NCI-H187 treated with DMSO at 0.1 percent for 48 hours (cell line): ENCODE measurements at regions not wholly inside any gene's neighbourhood (a gene's known extent, or its start where the extent isn't known, plus 50 kb on each side); places are given as distances from the start of the nearest gene placed in this dataset.
"Not testable (repeated sequence)": the region's sequence is repeated elsewhere in the genome, so short reads cannot be mapped to it uniquely, and the experiment has no call there.

Experiments used
- DNase-seq: peaks from one replicate; lab custom pipeline; 2025; lab: John Stamatoyannopoulos, UW

- DNase-seq: no peak
Measured at GRCh38 chr14:89743828-89744227, 210.7 kb downstream of the EFCAB11 start.

DNA sequence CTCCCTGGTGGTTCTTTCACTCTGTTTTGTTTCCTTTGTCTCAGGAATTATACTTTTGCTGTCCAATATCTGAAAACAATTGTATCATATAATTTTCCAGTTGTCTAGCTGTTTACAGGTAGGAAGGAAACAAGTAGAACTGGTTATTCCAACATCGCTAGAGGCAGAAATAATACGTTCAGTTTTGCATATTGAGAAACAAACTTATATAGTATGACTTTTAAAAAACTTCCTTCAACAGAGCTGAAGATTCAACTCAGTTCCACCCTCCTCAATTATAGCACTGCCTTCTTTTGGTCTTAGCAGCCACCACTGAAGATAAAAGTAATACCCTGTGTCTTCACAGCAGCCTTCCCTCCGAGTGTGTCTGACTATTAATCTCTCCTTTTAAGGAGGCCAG is 214.3 kb downstream of the EFCAB11 start:
- no peak for DNase-seq

- no peak for DNase-seq
Measured at GRCh38 chr14:89736881-89737280, 217.6 kb downstream of the EFCAB11 start.

GRCh38 chr14:89731396-89731933 is 223.1 kb downstream of the EFCAB11 start:
- no peak for DNase-seq

DNA sequence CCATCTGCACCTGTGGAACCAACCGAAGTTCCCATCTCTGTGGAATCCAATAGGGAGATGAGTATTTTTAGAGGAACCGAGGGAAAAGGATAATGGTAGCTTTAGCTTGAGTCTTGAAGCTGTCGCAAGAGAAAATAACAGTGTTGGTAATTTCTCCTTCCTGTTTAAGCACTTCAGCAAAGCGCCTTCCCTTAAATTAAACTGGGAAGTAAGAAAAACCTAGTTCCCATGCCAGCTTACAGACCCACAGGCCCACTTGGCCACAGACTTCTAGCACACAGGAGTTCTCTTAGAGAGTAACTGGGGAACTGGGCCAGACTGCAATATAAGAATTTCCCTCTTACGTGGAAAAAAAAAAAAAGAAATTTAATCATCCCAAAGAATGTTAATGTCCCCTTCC is 223.8 kb downstream of the EFCAB11 start:
- DNase-seq: no peak

- DNase-seq: no peak
Measured at GRCh38 chr14:89728964-89729363, 225.6 kb downstream of the EFCAB11 start.

DNA sequence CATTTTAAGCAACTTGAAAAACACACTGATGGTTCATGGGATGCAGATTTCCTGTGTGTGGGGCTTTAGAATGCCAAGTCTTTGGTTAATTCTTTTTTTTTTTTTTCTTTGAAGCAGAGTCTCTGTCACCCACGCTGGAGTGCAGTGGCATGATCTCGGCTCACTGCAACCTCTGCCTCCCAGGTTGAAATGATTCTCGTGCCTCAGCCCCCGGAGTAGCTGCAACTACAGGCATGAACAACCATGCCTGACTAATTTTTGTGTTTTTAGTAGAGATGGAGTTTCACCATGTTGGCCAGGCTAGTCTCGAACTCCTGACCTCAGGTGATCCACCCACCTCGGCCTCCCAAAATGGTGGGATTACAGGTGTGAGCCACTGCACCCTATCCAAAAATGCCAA is 228.3 kb downstream of the EFCAB11 start:
- not testable (repeated sequence) for DNase-seq

GRCh38 chr14:89724628-89724960 is 229.9 kb downstream of the EFCAB11 start:
- no peak for DNase-seq

- no peak for DNase-seq
Measured at GRCh38 chr14:89723930-89724627, 230.5 kb downstream of the EFCAB11 start.

DNA sequence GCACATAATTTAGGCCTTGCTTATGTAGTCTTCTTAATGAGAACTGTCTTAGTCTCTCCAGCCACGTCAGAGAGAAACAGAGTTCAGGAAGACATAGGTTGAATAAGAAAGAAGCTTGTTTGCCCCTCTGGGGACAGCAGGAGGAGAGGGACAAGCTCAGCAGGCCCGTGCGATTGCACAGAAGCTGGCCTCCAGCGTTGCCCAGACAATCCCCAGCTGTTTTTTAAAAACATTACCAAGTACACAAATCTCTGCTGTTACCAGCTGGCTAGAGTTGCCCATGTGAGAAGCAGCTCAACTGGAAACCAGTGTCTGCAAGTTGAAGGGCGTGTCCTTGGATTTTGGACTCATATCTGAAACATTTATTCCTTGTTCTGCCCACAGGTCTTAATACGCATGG is 232.6 kb downstream of the EFCAB11 start:
- no peak for DNase-seq

- no peak for DNase-seq
Measured at GRCh38 chr14:89720741-89721729, 233.5 kb downstream of the EFCAB11 start.

GRCh38 chr14:89720076-89720687 is 234.3 kb downstream of the EFCAB11 start:
- no peak for DNase-seq

DNA sequence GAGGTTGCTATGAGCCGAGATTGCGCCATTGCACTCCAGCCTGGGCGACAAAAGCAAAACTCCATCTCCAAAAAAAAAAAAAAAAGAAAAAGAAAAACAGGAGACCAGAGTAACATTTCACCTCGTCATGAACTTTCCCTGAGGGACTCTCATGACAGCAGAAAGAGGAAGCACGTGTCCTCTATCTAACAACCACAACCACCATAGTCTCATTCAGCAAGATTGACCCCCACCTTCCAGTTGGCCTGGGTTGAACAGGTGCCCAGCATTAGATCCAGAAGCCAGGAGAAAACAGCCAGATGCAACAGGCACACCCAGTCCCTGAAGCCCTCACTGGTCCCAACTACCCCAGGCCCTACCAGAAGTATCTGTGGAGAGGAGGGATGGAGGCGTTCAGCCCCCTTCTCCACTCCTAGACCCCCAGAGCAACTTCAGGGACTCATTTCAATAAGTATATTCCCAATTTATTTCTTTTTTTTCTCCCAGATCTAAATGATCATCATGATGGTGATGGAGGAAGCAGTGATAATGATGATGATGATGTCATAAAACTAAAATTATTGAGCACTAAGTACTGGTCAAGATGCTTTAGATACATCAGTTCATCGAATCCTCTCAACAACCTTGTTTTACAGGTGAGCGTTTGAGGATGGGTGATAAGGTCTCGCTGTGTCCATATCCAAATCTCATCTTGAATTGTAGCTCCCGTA is 235.0 kb downstream of the EFCAB11 start:
- no peak for DNase-seq

DNA sequence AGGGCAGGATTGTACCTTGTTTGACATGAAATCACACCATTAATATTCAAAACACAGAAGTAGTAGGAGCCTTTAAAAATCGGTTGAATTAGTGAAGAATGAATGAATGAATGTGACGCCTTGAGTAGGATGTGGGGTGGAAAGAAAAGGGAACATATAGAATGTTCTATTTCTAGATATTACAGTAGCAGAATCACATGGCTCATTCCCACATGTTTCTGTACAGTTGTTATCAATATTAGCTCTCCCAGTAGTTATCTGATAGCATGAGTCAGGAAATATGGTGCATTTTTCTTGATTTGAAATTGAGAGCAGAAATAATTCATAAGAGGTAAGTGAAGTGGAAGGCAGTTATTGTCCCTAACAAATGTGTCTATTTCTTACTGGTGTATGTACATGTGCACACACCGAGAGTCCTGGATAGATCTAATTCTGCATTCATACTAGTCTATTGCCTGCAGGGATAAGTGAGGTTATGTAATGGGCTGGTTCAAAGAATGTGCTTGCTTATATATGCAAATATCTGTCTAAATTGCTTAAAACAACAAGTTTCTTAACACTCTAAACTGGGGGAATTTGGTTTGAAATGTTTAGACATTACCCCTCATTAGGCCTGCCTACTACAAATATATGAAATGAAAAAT is 245.4 kb downstream of the EFCAB11 start:
- DNase-seq: no peak

GRCh38 chr14:89707086-89707485 is 247.4 kb downstream of the EFCAB11 start:
- no peak for DNase-seq

DNA sequence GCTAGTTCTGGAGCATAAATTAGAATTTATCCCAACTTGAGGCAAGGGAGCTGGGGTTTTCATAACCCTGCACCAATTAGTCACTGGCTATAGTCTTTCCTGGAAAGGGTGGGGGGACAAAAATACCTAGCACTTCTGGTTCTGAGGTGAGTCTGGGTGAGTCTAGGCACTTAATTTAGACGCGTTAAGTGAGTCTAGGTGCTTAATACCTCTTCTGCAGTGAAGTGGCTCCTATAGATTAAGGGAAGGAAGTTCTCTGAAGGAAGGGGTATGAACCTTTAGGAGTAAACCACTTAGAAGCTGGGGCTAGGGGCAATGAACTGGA is 251.7 kb downstream of the EFCAB11 start:
- no peak for DNase-seq

DNA sequence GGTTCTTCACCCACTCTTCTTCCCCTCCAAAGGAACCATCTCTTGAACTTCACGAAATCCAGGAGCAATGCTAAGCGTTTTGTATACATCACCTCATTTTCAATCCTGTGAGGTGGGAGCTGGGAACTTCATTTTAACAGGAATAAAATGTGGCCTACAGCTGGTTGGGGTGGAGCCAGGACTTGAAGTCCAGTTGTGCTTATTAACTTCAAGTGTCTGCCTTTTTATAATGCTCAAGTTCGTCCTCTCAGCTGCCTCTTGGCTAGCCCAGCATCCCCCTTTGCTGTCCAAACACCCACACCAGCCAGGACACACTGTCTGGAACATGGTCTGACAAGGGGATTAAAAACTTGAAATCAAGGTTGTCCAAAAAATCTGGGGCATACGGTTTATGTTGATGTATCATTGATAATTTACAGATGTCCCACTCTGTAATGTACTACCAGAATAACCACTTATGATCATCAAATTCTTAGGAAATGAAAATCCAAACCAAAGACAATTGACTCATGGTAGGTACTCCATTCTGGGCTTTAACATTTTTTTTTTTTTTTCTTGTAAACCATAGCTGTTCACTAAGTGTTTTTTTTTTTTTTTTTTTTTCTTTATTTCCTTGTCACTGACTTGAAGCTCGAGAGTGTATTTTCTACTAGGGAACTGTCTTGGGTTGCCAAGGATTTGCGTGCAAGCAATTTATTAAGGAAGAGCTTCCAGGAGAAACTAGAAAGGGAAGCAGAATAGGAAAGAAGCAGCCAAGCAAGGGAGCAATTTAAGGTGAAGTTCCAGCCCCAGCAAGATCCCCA is 252.3 kb downstream of the EFCAB11 start:
- no peak for DNase-seq

DNA sequence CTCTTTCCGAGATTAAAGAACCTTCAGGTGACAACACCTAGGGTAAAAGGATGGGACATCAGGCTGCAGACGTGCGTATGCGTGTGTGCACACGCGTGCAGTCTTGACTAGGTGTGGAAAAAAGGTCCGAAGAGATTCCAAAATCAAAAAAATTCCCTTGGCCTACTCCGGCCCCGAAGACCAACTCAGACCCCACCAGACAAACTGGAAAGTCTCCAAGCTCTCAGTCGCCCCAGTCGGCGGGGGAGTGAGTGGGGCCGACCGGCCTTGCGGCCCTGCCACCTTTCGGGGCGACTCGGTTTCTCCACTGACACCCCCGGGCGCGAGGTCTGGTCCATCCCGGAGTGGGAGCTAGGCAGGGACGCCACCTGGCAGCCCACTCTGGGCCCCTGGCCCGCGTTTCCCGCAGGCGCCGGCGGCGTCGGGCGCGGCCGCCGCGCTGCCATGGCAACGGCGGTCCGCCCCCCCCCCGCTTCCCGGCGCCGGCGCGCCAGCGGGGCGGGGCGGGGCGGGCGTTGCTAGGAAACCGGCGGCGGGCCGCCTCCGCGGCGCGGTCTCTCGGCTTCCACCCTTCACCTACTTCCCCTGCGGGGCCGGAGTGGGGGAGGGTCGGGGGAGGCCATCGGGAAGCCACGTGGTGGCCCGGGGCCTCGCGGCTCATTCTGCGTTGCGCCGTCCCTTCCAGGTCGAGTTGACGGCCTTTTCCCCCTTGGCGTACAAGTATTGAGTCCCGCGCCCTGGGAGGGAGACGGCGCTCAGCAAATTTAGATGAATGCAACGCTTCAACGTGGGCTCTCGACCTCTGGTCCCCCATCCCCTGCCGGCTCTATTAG is 253.1 kb downstream of the EFCAB11 start:
- DNase-seq: no peak

DNA sequence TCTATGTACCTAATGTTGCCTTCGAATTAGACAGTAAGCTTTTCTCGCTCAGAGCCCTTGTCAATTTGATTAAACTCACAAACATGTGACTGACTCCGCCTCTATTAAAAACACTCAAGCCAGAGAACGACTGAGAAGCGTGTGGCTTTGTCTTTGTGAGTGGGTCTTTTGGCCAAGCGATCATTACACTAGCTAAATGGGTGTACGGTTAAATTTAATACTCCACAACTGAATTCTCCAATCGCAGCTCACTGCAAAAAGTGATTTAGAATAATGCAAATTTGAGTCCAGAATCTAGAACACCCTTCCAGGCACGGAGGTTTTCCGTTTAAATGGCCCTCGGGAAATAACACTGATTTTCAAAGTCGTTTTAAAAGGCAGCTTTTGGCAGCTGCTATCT is 253.7 kb downstream of the EFCAB11 start:
- no peak for DNase-seq

GRCh38 chr14:89699071-89699470 is 255.5 kb downstream of the EFCAB11 start:
- DNase-seq: no peak
